Kidney (tissue), 13 donors: ENCODE measurements at regions not wholly inside any gene's neighbourhood (a gene's known extent, or its start where the extent isn't known, plus 50 kb on each side); places are given as distances from the start of the nearest gene placed in this dataset.

Experiments
- DNase-seq, 5 donors: peaks; one replicate each; pipeline ENCODE4 v3.0.0-alpha.2; 2013 to 2020
- FAIRE-seq: peaks from 2 replicates; lab custom pipeline; 2012; peaks lifted over from hg19 to GRCh38; lab: Jason Lieb, UNC
- H3K27ac ChIP-seq, 2 donors: one replicate each; pipeline ENCODE4 v1.7.0; 2013; ENCODE audit warnings: low read depth in 2 of 2, low read length in 2 of 2, inconsistent platforms in 1 of 2
- H3K27me3 ChIP-seq: one replicate; pipeline ENCODE4 v1.7.1; 2013; ENCODE audit warnings: low read length, inconsistent platforms; ENCODE audit not compliant: control insufficient read depth, insufficient read depth
- H3K36me3 ChIP-seq, 3 donors: one replicate each; pipeline versions ENCODE4 v1.7.0 to v1.7.1; 2013; ENCODE audit warnings: low read length in 3 of 3, control low read depth in 1 of 3, inconsistent platforms in 1 of 3; ENCODE audit not compliant: insufficient read depth in 3 of 3, control insufficient read depth in 2 of 3
- H3K4me1 ChIP-seq, 3 donors: one replicate each; pipeline versions ENCODE4 v1.7.0 to v1.7.1; 2013; ENCODE audit warnings: low read length in 3 of 3, inconsistent platforms in 1 of 3, low read depth in 1 of 3; ENCODE audit not compliant: control insufficient read depth in 2 of 3, insufficient read depth in 2 of 3
- H3K4me3 ChIP-seq, 3 donors: one replicate each; pipeline versions ENCODE4 v1.7.0 to v1.8.1; 2013; ENCODE audit warnings: low read length in 3 of 3, control low read depth in 1 of 3, inconsistent platforms in 1 of 3
- H3K9ac ChIP-seq, 3 donors: one replicate each; pipeline versions ENCODE4 v1.7.0 to v1.7.1; 2013; ENCODE audit warnings: low read length in 3 of 3, control low read depth in 1 of 3, inconsistent platforms in 1 of 3
- H3K9me3 ChIP-seq, 3 donors: one replicate each; pipeline versions ENCODE4 v1.7.0 to v1.7.1; 2013; ENCODE audit warnings: low read length in 3 of 3, control low read depth in 1 of 3, inconsistent platforms in 1 of 3; ENCODE audit not compliant: control insufficient read depth in 2 of 3, insufficient read depth in 1 of 3
- CTCF ChIP-seq: IDR thresholded peaks from 3 replicates; pipeline ENCODE4 v1.5.1; 2012; ENCODE audit warnings: mild to moderate bottlenecking, moderate library complexity, borderline replicate concordance; ENCODE audit not compliant: insufficient read depth; ENCODE audit errors: extremely low read depth
- intact Hi-C: fragments of 100-400 bp; cut with DNase I; formaldehyde crosslinking; loops from one replicate; pipeline ENCODE4 v1.11.1; 2022
- donor health status: control.
- donor health status: control.
- donor health status: control.
- donor health status: control.
- donor health status: control.
- donor health status: DM: yes; HTN: yes; CAD: no.
- donor health status: Normal renal cell carcinoma (clear cell type).

- H3K9me3 ChIP-seq = no peaks in the 10 kb centered on the region
- no peaks in the 10 kb centered on the region for H3K27me3 ChIP-seq
- H3K9ac ChIP-seq = no peak overlapping the region
- no peaks in the 10 kb centered on the region for H3K4me1 ChIP-seq
- intact Hi-C loops = no loop called here
- no peak overlapping the region for H3K4me3 ChIP-seq
- no peaks in the 10 kb centered on the region for H3K36me3 ChIP-seq
- TF ChIP-seq CTCF = no peak
- DNase-seq = no peak
- H3K27ac ChIP-seq = no peak overlapping the region
- FAIRE-seq = no peak
Observed at GRCh38 chr2:2507417-2507997, 176.4 kb upstream of the MYT1L start.

- H3K27me3 ChIP-seq = no peaks in the 10 kb centered on the region
- no peaks in the 10 kb centered on the region for H3K36me3 ChIP-seq
- no peak overlapping the region for H3K27ac ChIP-seq
- intact Hi-C loops = no loop called here
- H3K4me1 ChIP-seq = no peaks in the 10 kb centered on the region
- no peak overlapping the region for H3K4me3 ChIP-seq
- no peak for FAIRE-seq
- TF ChIP-seq CTCF = no peak
- no peak for DNase-seq
- no peak overlapping the region for H3K9ac ChIP-seq
- no peaks in the 10 kb centered on the region for H3K9me3 ChIP-seq
Observed at GRCh38 chr2:2506536-2506935, 175.5 kb upstream of the MYT1L start.

- H3K27ac ChIP-seq = no peak overlapping the region
- intact Hi-C loops = no loop called here
- no peaks in the 10 kb centered on the region for H3K27me3 ChIP-seq
- no peaks in the 10 kb centered on the region for H3K9me3 ChIP-seq
- no peak for FAIRE-seq
- H3K4me1 ChIP-seq = no peaks in the 10 kb centered on the region
- no peak for TF ChIP-seq CTCF
- H3K36me3 ChIP-seq = no peaks in the 10 kb centered on the region
- no peak overlapping the region for H3K4me3 ChIP-seq
- H3K9ac ChIP-seq = no peak overlapping the region
- no peak for DNase-seq
Observed at GRCh38 chr2:2505604-2506003, 174.5 kb upstream of the MYT1L start.
